LNCAP (cell line): ENCODE measurements at regions not wholly inside any gene's neighbourhood (a gene's known extent, or its start where the extent isn't known, plus 50 kb on each side); places are given as distances from the start of the nearest gene placed in this dataset.

Experiments
- CTCF ChIP-seq: fragments of 450-650 bp; IDR thresholded peaks from 2 replicates; pipeline ENCODE4 v1.5.1; 2017; ENCODE audit warnings: mild to moderate bottlenecking

DNA sequence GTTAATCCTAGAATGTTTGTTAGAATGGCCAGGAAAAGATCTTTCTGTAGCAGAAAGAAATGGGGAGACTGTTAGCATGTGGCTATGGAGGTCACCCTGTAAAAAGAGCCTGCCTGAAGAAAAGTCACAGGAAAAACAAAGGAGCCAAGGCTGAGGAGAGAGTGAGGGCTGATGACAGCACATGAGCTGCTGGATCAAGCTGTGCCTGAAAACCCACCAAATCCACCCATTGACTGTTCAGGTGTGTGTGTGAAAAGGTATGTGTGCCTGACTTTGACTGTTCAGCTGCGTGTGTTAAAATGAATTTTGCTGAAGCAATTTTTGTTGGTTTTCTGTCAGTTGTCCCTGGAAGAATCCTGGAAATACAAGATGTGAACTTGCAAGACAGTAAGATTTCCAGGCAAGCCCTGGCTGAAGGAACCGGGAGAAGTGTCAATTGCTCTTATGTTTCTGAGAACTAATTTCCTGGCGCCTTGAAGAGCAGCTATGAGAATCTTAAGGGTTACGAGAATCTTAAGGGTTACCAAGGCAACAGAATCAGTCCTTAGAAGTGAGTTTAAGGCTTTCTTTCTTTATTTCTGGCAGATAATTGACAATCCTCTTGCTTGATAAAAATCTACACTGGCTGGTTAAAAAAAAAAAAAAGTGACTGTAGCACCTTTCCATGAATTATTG is 73.0 kb upstream of the LGALSL start:
- no peak for TF ChIP-seq CTCF

DNA sequence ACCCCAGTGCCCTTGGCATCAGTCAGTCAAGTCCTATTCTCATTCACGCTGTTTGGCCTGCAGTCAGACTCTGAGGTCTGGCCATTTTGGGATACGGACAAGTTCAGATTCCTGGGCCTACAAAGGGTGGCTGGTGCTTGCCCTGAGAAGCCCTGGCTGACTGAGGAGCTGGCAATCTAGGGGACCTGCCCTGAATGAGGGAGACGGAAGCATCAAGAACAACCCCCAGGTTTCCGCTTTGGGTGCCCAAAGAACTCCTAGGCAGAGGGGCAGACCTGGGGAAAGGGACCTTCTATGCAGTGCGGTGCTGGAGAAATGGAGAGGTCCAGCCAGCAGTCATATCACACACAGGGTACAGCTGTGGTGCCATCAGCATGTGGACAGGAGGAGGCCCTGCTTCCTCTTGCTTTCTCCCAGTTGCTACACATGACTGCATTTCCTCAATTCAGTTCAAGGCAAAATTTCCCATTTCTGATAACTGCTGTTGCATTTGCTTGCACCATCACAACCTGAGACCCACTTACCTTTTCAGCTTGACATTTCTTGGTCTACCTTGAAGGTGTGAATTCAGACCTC is 70.9 kb upstream of the LGALSL start:
- TF ChIP-seq CTCF = no peak

GRCh38 chr2:64383881-64384280 is 70.1 kb upstream of the LGALSL start:
- no peak for TF ChIP-seq CTCF

- no peak for TF ChIP-seq CTCF
Observed at GRCh38 chr2:64386676-64387075, 67.3 kb upstream of the LGALSL start.

DNA sequence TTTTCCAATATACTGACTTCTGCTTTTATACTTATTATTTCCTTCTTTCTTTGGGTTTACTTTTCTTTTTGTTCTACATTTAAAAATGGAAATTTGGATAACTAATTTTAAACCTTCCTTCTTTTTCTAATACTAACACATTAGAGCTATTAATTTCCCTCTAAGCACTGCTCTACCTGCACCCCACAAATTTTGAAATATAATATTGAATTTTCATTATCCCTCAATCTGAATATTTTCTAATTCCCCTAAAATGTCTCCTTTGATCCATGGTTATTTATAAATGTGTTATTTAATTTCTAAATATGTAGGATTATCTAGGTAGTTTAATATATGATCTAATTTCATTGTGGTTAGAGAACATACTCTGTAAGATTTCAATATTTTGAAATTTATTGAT is 63.4 kb upstream of the LGALSL start:
- no peak for TF ChIP-seq CTCF

DNA sequence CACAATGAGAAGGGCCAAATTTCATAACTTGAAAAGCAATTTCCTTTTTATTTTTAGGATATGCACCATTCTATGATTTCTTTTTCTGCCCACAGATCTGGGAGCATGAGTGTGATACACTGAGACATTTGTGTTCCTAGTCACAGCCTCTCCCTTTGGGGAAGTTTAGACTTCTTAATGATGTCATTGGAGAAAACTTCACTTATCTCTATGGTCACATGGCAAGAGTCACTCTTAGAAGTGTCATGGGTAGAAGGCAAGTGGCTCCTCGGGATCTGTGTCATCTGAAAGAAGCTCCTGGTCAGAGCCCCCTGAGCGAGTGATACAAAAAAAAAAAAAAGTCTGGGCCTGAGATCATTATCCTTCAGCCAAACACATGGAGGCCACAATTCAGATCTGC is 62.5 kb upstream of the LGALSL start:
- no peak for TF ChIP-seq CTCF

- no peak for TF ChIP-seq CTCF
Observed at GRCh38 chr2:64391940-64392339, 62.0 kb upstream of the LGALSL start.

DNA sequence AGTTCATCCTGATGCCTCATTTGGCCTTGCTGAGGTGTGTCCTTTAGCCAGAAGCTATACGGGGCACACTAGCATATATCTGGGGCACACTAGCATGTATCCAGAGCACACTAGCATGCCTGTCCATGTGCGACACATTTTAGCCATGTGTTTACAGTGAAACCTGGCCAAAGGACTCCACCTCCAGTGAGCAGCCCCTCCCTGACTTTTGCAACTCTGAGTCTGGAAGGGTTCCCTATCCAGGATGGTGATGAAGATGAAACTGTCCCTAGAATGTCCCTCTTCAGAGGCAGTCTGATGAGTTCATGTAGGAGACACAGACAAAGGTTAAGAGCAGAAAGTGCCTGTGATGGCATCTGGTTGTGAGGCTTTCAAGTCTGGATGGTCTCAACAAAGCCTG is 61.4 kb upstream of the LGALSL start:
- TF ChIP-seq CTCF = no peak
